Upper lobe of right lung (tissue), 1 donor: ENCODE measurements at regions not wholly inside any gene's neighbourhood (a gene's known extent, or its start where the extent isn't known, plus 50 kb on each side); places are given as distances from the start of the nearest gene placed in this dataset.

Experiments used
- ATAC-seq: fragments of 200-7000 bp; cut with Tn5 transposase; one replicate; pipeline ENCODE4 v1.9.1; 2020; ENCODE audit warnings: mild to moderate bottlenecking, moderate library complexity
- DNase-seq: peaks from one replicate; pipeline ENCODE4 v3.0.0-alpha.2; 2020
- H3K27ac ChIP-seq: fragments of 200-600 bp; one replicate; pipeline ENCODE4 v1.8.0; 2022
- H3K27me3 ChIP-seq: fragments of 200-600 bp; one replicate; pipeline ENCODE4 v1.8.0; 2022; ENCODE audit warnings: mild to moderate bottlenecking
- H3K36me3 ChIP-seq: fragments of 200-600 bp; one replicate; pipeline ENCODE4 v1.8.0; 2022
- H3K4me1 ChIP-seq: fragments of 200-600 bp; one replicate; pipeline ENCODE4 v1.8.0; 2022
- H3K4me3 ChIP-seq: fragments of 200-600 bp; one replicate; pipeline ENCODE4 v1.8.0; 2022; ENCODE audit warnings: mild to moderate bottlenecking
- H3K9me3 ChIP-seq: fragments of 200-600 bp; one replicate; pipeline ENCODE4 v1.8.0; 2022
- CTCF ChIP-seq: fragments of 200-600 bp; IDR thresholded peaks from one replicate; pipeline ENCODE4 v1.8.0; 2022; ENCODE audit warnings: antibody characterized with exemption
- intact Hi-C: fragments of 100-400 bp; cut with DNase I; formaldehyde crosslinking; loops from one replicate; pipeline ENCODE4 v1.11.0; 2022
- donor health status: DM: no; HTN: yes; CAD: no; lungs with severe emphysema.

GRCh38 chrX:5756616-5757015 is 472.1 kb downstream of the NLGN4X start:
- no peak for TF ChIP-seq CTCF

GRCh38 chrX:5753291-5753690 is 475.4 kb downstream of the NLGN4X start:
- intact Hi-C loops = no loop called here
- no peaks in the 10 kb centered on the region for H3K9me3 ChIP-seq
- no peaks in the 10 kb centered on the region for H3K27me3 ChIP-seq
- ATAC-seq (no peak), DNase-seq (no peak)
- H3K27ac ChIP-seq = no peak overlapping the region
- no peaks in the 10 kb centered on the region for H3K4me1 ChIP-seq
- TF ChIP-seq CTCF = no peak
- H3K36me3 ChIP-seq = no peaks in the 10 kb centered on the region
- H3K4me3 ChIP-seq = no peak overlapping the region

More at GRCh38 chrX:5756616-5757015, 472.1 kb downstream of the NLGN4X start:
- Histone ChIP-seq H3K36me3 (no peaks in the 10 kb centered on the region), H3K4me1 (no peaks in the 10 kb centered on the region), H3K4me3 (no peak overlapping the region), H3K9me3 (no peaks in the 10 kb centered on the region), H3K27ac (no peak overlapping the region), H3K27me3 (no peaks in the 10 kb centered on the region)
- intact Hi-C loops = no loop called here
- ATAC-seq (no peak), DNase-seq (no peak)

- Histone ChIP-seq H3K4me1 (no peaks in the 10 kb centered on the region), H3K36me3 (no peaks in the 10 kb centered on the region), H3K4me3 (no peak overlapping the region), H3K27me3 (no peaks in the 10 kb centered on the region), H3K9me3 (no peaks in the 10 kb centered on the region), H3K27ac (no peak overlapping the region)
- no peak for TF ChIP-seq CTCF
- ATAC-seq (no peak), DNase-seq (no peak)
- intact Hi-C loops = no loop called here
Measured at GRCh38 chrX:5752831-5753230, 475.8 kb downstream of the NLGN4X start.

- Histone ChIP-seq H3K4me1 (no peaks in the 10 kb centered on the region), H3K36me3 (no peaks in the 10 kb centered on the region), H3K9me3 (no peaks in the 10 kb centered on the region), H3K27me3 (no peaks in the 10 kb centered on the region), H3K4me3 (no peak overlapping the region), H3K27ac (no peak overlapping the region)
- TF ChIP-seq CTCF = no peak
- intact Hi-C loops = no loop called here
- no peak for ATAC-seq
- DNase-seq = no peak
Measured at GRCh38 chrX:5748586-5749150, 480.0 kb downstream of the NLGN4X start.

GRCh38 chrX:5746231-5746630 is 482.4 kb downstream of the NLGN4X start:
- TF ChIP-seq CTCF = no peak
- Histone ChIP-seq H3K4me3 (no peak overlapping the region), H3K4me1 (no peaks in the 10 kb centered on the region), H3K27ac (no peak overlapping the region), H3K9me3 (no peaks in the 10 kb centered on the region), H3K27me3 (no peaks in the 10 kb centered on the region), H3K36me3 (no peaks in the 10 kb centered on the region)
- DNase-seq = no peak
- intact Hi-C loops = no loop called here
- ATAC-seq = no peak

- no peaks in the 10 kb centered on the region for H3K27me3 ChIP-seq
- no peak overlapping the region for H3K4me3 ChIP-seq
- no peaks in the 10 kb centered on the region for H3K4me1 ChIP-seq
- no peak overlapping the region for H3K27ac ChIP-seq
- no peaks in the 10 kb centered on the region for H3K9me3 ChIP-seq
- H3K36me3 ChIP-seq = no peaks in the 10 kb centered on the region
- intact Hi-C loops = no loop called here
- no peak for ATAC-seq
- DNase-seq = no peak
- no peak for TF ChIP-seq CTCF
Measured at GRCh38 chrX:5733501-5733900, 495.2 kb downstream of the NLGN4X start.
